IMR-90 (cell line): ENCODE measurements at regions not wholly inside any gene's neighbourhood (a gene's known extent, or its start where the extent isn't known, plus 50 kb on each side); places are given as distances from the start of the nearest gene placed in this dataset.

Source experiments
- ATAC-seq: fragments of 200-7000 bp; cut with Tn5 transposase; 2 replicates; pipeline ENCODE4 v1.9.1; 2020; ENCODE audit warnings: low read depth, mild to moderate bottlenecking, moderate library complexity
- BruUV-seq: library from RNA; stranded (reverse); fragments of 400-500 nt; replicated peaks from 2 replicates; lab custom pipeline; 2021; lab: Mats Ljungman, UMichigan
- CTCF ChIA-PET: fragments of 300-600 bp; formaldehyde crosslinking; extraction: SDS; loops from one replicate; lab custom pipeline; 2021; ENCODE audit warnings: antibody characterized with exemption; lab: Yijun Ruan, JAX
- POLR2A ChIA-PET: fragments of 300-600 bp; sonication (Branson Sonifier 250); formaldehyde crosslinking; loops from one replicate; lab custom pipeline; 2022; ENCODE audit warnings: antibody characterized with exemption; ENCODE audit not compliant: unreplicated experiment; lab: Charles Lee
- DNase-seq: peaks from one replicate; pipeline ENCODE4 v3.0.0; 2013
- H2AFZ ChIP-seq: replicated peaks from 2 replicates; pipeline ENCODE3; 2013; ENCODE audit warnings: low read length, mild to moderate bottlenecking; ENCODE audit not compliant: poor library complexity
- H2AK5ac ChIP-seq: 2 replicates; pipeline ENCODE4 v1.6.1; 2013; ENCODE audit warnings: low read depth, low read length, inconsistent platforms
- H2AK9ac ChIP-seq: replicated peaks from 2 replicates; pipeline ENCODE3; 2013; ENCODE audit warnings: mild to moderate bottlenecking, low read depth, low read length, moderate library complexity; ENCODE audit not compliant: poor library complexity
- H2BK120ac ChIP-seq: 2 replicates; pipeline ENCODE4 v1.6.1; 2013; ENCODE audit warnings: low read depth, low read length, inconsistent platforms
- H2BK15ac ChIP-seq: 3 replicates; pipeline ENCODE4 v1.6.1; 2013; ENCODE audit warnings: low read depth, low read length, inconsistent platforms
- H2BK20ac ChIP-seq: 2 replicates; pipeline ENCODE4 v1.6.1; 2013; ENCODE audit warnings: low read depth, mild to moderate bottlenecking, inconsistent platforms, low read length, moderate library complexity
- H2BK5ac ChIP-seq: 2 replicates; pipeline ENCODE4 v1.6.1; 2013; ENCODE audit warnings: mild to moderate bottlenecking, low read depth, low read length, inconsistent platforms; ENCODE audit not compliant: poor library complexity, severe bottlenecking
- H3K14ac ChIP-seq: replicated peaks from 2 replicates; pipeline ENCODE4 v1.6.1; 2013; ENCODE audit warnings: low read depth, low read length, inconsistent platforms
- H3K18ac ChIP-seq: 2 replicates; pipeline ENCODE4 v1.6.1; 2013; ENCODE audit warnings: low read depth, low read length, control low read depth
- H3K23ac ChIP-seq: 2 replicates; pipeline ENCODE4 v1.6.1; 2013; ENCODE audit warnings: low read depth, low read length, inconsistent platforms
- H3K27ac ChIP-seq: 2 replicates; pipeline ENCODE4 v1.5.1; 2013; ENCODE audit warnings: mild to moderate bottlenecking, control low read depth, low read length; ENCODE audit not compliant: insufficient read depth
- H3K27me3 ChIP-seq: 2 replicates; pipeline ENCODE4 v1.6.1; 2013; ENCODE audit warnings: low read length; ENCODE audit not compliant: control insufficient read depth, insufficient read depth
- H3K36me3 ChIP-seq: 2 replicates; pipeline ENCODE4 v1.6.1; 2013; ENCODE audit warnings: low read length, mixed read lengths; ENCODE audit not compliant: control insufficient read depth, insufficient read depth
- H3K4ac ChIP-seq: 2 replicates; pipeline ENCODE4 v1.6.1; 2013; ENCODE audit warnings: low read depth, low read length, inconsistent platforms
- H3K4me1 ChIP-seq: 2 replicates; pipeline ENCODE4 v1.6.1; 2013; ENCODE audit warnings: low read length, mixed read lengths; ENCODE audit not compliant: control insufficient read depth, insufficient read depth
- H3K4me2 ChIP-seq: 2 replicates; pipeline ENCODE4 v1.6.1; 2013; ENCODE audit warnings: low read depth, mild to moderate bottlenecking, control low read depth, low read length, moderate library complexity
- H3K4me3 ChIP-seq: 2 replicates; pipeline ENCODE4 v1.5.1; 2013; ENCODE audit warnings: low read depth, mild to moderate bottlenecking, control low read depth, low read length, moderate library complexity; ENCODE audit not compliant: insufficient read depth
- H3K56ac ChIP-seq: 2 replicates; pipeline ENCODE4 v1.6.1; 2013; ENCODE audit warnings: low read length, inconsistent platforms; ENCODE audit not compliant: insufficient read depth; ENCODE audit errors: extremely low read depth
- H3K79me1 ChIP-seq, 2 experiments: 2 replicates each; pipeline ENCODE4 v1.6.1; 2013; ENCODE audit warnings: low read length in 2 of 2, inconsistent platforms in 1 of 2, low read depth in 1 of 2
- H3K9ac ChIP-seq: 2 replicates; pipeline ENCODE4 v1.6.1; 2013; ENCODE audit warnings: low read depth, low read length, control low read depth
- H3K9me1 ChIP-seq: 2 replicates; pipeline ENCODE4 v1.6.1; 2013; ENCODE audit warnings: low read length, inconsistent platforms; ENCODE audit not compliant: insufficient read depth
- H3K9me3 ChIP-seq: 2 replicates; pipeline ENCODE4 v1.6.1; 2013; ENCODE audit warnings: low read length; ENCODE audit not compliant: control insufficient read depth, insufficient read depth
- H4K20me1 ChIP-seq: 2 replicates; pipeline ENCODE4 v1.6.1; 2013; ENCODE audit warnings: low read length, inconsistent platforms; ENCODE audit not compliant: insufficient read depth
- H4K5ac ChIP-seq: 2 replicates; pipeline ENCODE4 v1.6.1; 2013; ENCODE audit warnings: mild to moderate bottlenecking, low read depth, low read length, control low read depth
- H4K8ac ChIP-seq, 2 experiments: 2 replicates each; pipeline ENCODE4 v1.6.1; 2013; ENCODE audit warnings: low read depth in 2 of 2, low read length in 2 of 2, control low read depth in 1 of 2, inconsistent platforms in 1 of 2
- H4K91ac ChIP-seq: 2 replicates; pipeline ENCODE4 v1.6.1; 2013; ENCODE audit warnings: low read depth, low read length, inconsistent platforms; ENCODE audit not compliant: insufficient read depth
- BHLHE40 ChIP-seq: fragments of 150-350 bp; IDR thresholded peaks from 2 replicates; pipeline ENCODE4 v1.6.1; 2016; ENCODE audit warnings: mild to moderate bottlenecking, low read depth, low read length
- CHD1 ChIP-seq: IDR thresholded peaks from 2 replicates; pipeline ENCODE4 v1.6.1; 2012; ENCODE audit warnings: low read depth, low read length, improper control_type of control experiment
- FOS ChIP-seq: fragments of 150-350 bp; IDR thresholded peaks from 2 replicates; pipeline ENCODE4 v1.6.1; 2016; ENCODE audit warnings: low read depth, low read length
- MAZ ChIP-seq: IDR thresholded peaks from 2 replicates; pipeline ENCODE4 v1.6.1; 2012; ENCODE audit warnings: low read depth, mild to moderate bottlenecking, low read length, improper control_type of control experiment, moderate library complexity, borderline replicate concordance
- NFE2L2 ChIP-seq: fragments of 150-350 bp; IDR thresholded peaks from 2 replicates; pipeline ENCODE4 v1.6.1; 2016; ENCODE audit warnings: low read depth, mild to moderate bottlenecking, low read length
- POLR2A ChIP-seq: IDR thresholded peaks from 2 replicates; pipeline ENCODE4 v1.6.1; 2012; ENCODE audit warnings: mild to moderate bottlenecking, low read depth, low read length
- RAD21 ChIP-seq: IDR thresholded peaks from 2 replicates; pipeline ENCODE4 v1.6.1; 2012; ENCODE audit warnings: low read length, improper control_type of control experiment
- RCOR1 ChIP-seq: IDR thresholded peaks from 2 replicates; pipeline ENCODE4 v1.6.1; 2012; ENCODE audit warnings: mild to moderate bottlenecking, low read length, improper control_type of control experiment; ENCODE audit not compliant: insufficient replicate concordance
- SMC3 ChIP-seq: fragments of 150-350 bp; IDR thresholded peaks from 2 replicates; pipeline ENCODE4 v1.6.1; 2016; ENCODE audit warnings: low read depth, mild to moderate bottlenecking, antibody characterized with exemption, low read length, moderate library complexity
- WGBS, 2 experiments: methylation state at CpG; one replicate each; pipeline versions ENCODE4 v1.1.5 to v1.1.7; 2013; ENCODE audit warnings: missing lambda C conversion rate in 2 of 2; ENCODE audit not compliant: insufficient read length in 1 of 2; ENCODE audit errors: extremely low coverage in 2 of 2; 5-methylcytosine and 5-hydroxymethylcytosine counted together
- dilution Hi-C: fragments of 300-500 bp; cut with HindIII; formaldehyde crosslinking; loops from one replicate; pipeline ENCODE4 v1.14.3; 2018; ENCODE audit warnings: low sequenced_read_pairs; ENCODE audit not compliant: unreplicated experiment
- in situ Hi-C: fragments of 300-500 bp; cut with MboI; formaldehyde crosslinking; loops from 3 replicates; pipeline ENCODE4 v1.14.3; 2019; ENCODE audit warnings: low sequenced_read_pairs, inconsistent platforms, mixed read lengths
- intact Hi-C: fragments of 100-400 bp; cut with micrococcal nuclease; formaldehyde crosslinking; loops from 2 replicates; pipeline ENCODE4 v1.10.0; 2022
- TF ChIP-seq, protein P1 (sequence below): conservative IDR thresholded peaks from 2 replicates; pipeline ENCODE4 v1.5.1; 2012; ENCODE audit warnings: mild to moderate bottlenecking, low read depth, low read length, improper control_type of control experiment
- TF ChIP-seq, protein P2 (sequence below): fragments of 150-350 bp; IDR thresholded peaks from 2 replicates; pipeline ENCODE4 v1.6.1; 2016; ENCODE audit warnings: low read depth, mild to moderate bottlenecking, low read length, moderate library complexity, borderline replicate concordance

- H3K9ac ChIP-seq: no peak overlapping the region
- ATAC-seq (no peak), DNase-seq (no peak)
- intact Hi-C loops (no loop called here), dilution Hi-C loops (no loop called here), in situ Hi-C loops (no loop called here)
- H2AFZ ChIP-seq: no peak overlapping the region
- no peak overlapping the region for H4K5ac ChIP-seq
- H3K4me1 ChIP-seq: no peaks in the 10 kb centered on the region
- no peak overlapping the region for H2BK120ac ChIP-seq
- no peak overlapping the region for H2AK5ac ChIP-seq
- H2BK15ac ChIP-seq: no peak overlapping the region
- no TSS peak for BruUV-seq
- 82% methylated on average over 4 of the region's 18 CpGs; no CpG with 5 or more reads in 1 of the 2 experiments for WGBS, 2 experiments
- no peak overlapping the region for H2BK5ac ChIP-seq
- H3K4me2 ChIP-seq: no peak overlapping the region
- H3K27ac ChIP-seq: no peak overlapping the region
- H2AK9ac ChIP-seq: no peak overlapping the region
- H3K27me3 ChIP-seq: no peaks in the 10 kb centered on the region
- no peak overlapping the region for H3K56ac ChIP-seq
- TF ChIP-seq MAZ: no peak
- no peak for TF ChIP-seq RCOR1
- TF ChIP-seq POLR2A: no peak
- no peak for TF ChIP-seq FOS
- TF ChIP-seq, protein P1, sequence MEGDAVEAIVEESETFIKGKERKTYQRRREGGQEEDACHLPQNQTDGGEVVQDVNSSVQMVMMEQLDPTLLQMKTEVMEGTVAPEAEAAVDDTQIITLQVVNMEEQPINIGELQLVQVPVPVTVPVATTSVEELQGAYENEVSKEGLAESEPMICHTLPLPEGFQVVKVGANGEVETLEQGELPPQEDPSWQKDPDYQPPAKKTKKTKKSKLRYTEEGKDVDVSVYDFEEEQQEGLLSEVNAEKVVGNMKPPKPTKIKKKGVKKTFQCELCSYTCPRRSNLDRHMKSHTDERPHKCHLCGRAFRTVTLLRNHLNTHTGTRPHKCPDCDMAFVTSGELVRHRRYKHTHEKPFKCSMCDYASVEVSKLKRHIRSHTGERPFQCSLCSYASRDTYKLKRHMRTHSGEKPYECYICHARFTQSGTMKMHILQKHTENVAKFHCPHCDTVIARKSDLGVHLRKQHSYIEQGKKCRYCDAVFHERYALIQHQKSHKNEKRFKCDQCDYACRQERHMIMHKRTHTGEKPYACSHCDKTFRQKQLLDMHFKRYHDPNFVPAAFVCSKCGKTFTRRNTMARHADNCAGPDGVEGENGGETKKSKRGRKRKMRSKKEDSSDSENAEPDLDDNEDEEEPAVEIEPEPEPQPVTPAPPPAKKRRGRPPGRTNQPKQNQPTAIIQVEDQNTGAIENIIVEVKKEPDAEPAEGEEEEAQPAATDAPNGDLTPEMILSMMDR: no peak
- no peak for TF ChIP-seq CHD1
- no peak for TF ChIP-seq RAD21
- TF ChIP-seq, protein P2, sequence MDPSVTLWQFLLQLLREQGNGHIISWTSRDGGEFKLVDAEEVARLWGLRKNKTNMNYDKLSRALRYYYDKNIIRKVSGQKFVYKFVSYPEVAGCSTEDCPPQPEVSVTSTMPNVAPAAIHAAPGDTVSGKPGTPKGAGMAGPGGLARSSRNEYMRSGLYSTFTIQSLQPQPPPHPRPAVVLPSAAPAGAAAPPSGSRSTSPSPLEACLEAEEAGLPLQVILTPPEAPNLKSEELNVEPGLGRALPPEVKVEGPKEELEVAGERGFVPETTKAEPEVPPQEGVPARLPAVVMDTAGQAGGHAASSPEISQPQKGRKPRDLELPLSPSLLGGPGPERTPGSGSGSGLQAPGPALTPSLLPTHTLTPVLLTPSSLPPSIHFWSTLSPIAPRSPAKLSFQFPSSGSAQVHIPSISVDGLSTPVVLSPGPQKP: no peak
- TF ChIP-seq NFE2L2: no peak
- no peak for TF ChIP-seq SMC3
- no peak for TF ChIP-seq BHLHE40
- no peak overlapping the region for H3K4ac ChIP-seq
- no peak overlapping the region for H4K8ac ChIP-seq
- no peaks in the 10 kb centered on the region for H3K9me1 ChIP-seq
- no peak overlapping the region for H3K14ac ChIP-seq
- H3K18ac ChIP-seq: no peak overlapping the region
- peaks cover 39% of the 10 kb centered on the region for H3K9me3 ChIP-seq
- no peak overlapping the region for H3K23ac ChIP-seq
- no peaks in the 10 kb centered on the region for H3K36me3 ChIP-seq
- no peak overlapping the region for H3K4me3 ChIP-seq
- no peaks in the 10 kb centered on the region for H3K79me1 ChIP-seq
- ChIA-PET CTCF (no interaction called here), POLR2A (no interaction called here)
- H2BK20ac ChIP-seq: no peak overlapping the region
- no peaks in the 10 kb centered on the region for H4K20me1 ChIP-seq
- H4K91ac ChIP-seq: no peak overlapping the region
Measured at GRCh38 chr16:35141303-35141702, 1681.9 kb downstream of the TP53TG3F start.
